Mesodermal cell (in vitro differentiated cells): ENCODE measurements at regions not wholly inside any gene's neighbourhood (a gene's known extent, or its start where the extent isn't known, plus 50 kb on each side); places are given as distances from the start of the nearest gene placed in this dataset.
"Not testable (repeated sequence)": the region's sequence is repeated elsewhere in the genome, so short reads cannot be mapped to it uniquely, and the experiment has no call there.

Experiments
- H3K27ac ChIP-seq: 2 replicates; pipeline ENCODE4 v1.7.0; 2013; ENCODE audit warnings: mild to moderate bottlenecking, low read depth, low read length, moderate library complexity; ENCODE audit not compliant: severe bottlenecking
- H3K36me3 ChIP-seq: 2 replicates; pipeline ENCODE4 v1.7.1; 2013; ENCODE audit warnings: mild to moderate bottlenecking, low read length, moderate library complexity; ENCODE audit not compliant: control insufficient read depth, insufficient read depth
- H3K4me1 ChIP-seq: one replicate; pipeline ENCODE4 v1.7.1; 2013; ENCODE audit warnings: mild to moderate bottlenecking, low read length; ENCODE audit not compliant: insufficient read depth, control insufficient read depth, poor library complexity, severe bottlenecking
- H3K4me3 ChIP-seq: 2 replicates; pipeline ENCODE4 v1.7.0; 2013; ENCODE audit warnings: low read length, control low read depth, mild to moderate bottlenecking; ENCODE audit not compliant: insufficient read depth, poor library complexity, severe bottlenecking; ENCODE audit errors: extremely low read depth
- H3K9me3 ChIP-seq: 2 replicates; pipeline ENCODE4 v1.7.1; 2013; ENCODE audit warnings: mild to moderate bottlenecking, low read length, moderate library complexity; ENCODE audit not compliant: control insufficient read depth
- WGBS, 2 experiments: methylation state at CpG; one replicate each; pipeline ENCODE4 v1.1.5; 2013; ENCODE audit warnings: missing lambda C conversion rate in 2 of 2; ENCODE audit not compliant: insufficient coverage in 2 of 2; 5-methylcytosine and 5-hydroxymethylcytosine counted together

- whole genome bisulfite sequencing, 2 experiments: 94 to 100% methylated on average over 6 to 7 of the region's 8 CpGs
These were observed 101.9 kb upstream of the ZKSCAN2 start for GRCh38 chr16:25359516-25359915.

GRCh38 chr16:25344006-25344405 lies 86.4 kb upstream of the ZKSCAN2 start:
- WGBS, 2 experiments: 68 to 80% methylated on average over 2 to 4 of the region's 5 CpGs
- H3K36me3 ChIP-seq: no peaks in the 10 kb centered on the region
- H3K4me3 ChIP-seq: no peak overlapping the region
- H3K27ac ChIP-seq: no peak overlapping the region
- H3K9me3 ChIP-seq: no peaks in the 10 kb centered on the region
- no peaks in the 10 kb centered on the region for H3K4me1 ChIP-seq

More at GRCh38 chr16:25359516-25359915, 101.9 kb upstream of the ZKSCAN2 start:
- H3K4me3 ChIP-seq, H3K36me3 ChIP-seq, H3K27ac ChIP-seq, H3K4me1 ChIP-seq, H3K9me3 ChIP-seq: not testable (repeated sequence)

GRCh38 chr16:25340973-25341372 lies 83.3 kb upstream of the ZKSCAN2 start:
- no peak overlapping the region for H3K27ac ChIP-seq
- no peaks in the 10 kb centered on the region for H3K4me1 ChIP-seq
- no peaks in the 10 kb centered on the region for H3K36me3 ChIP-seq
- no peaks in the 10 kb centered on the region for H3K9me3 ChIP-seq
- H3K4me3 ChIP-seq: no peak overlapping the region
- 79 to 92% methylated on average over 1 to 2 of the region's 2 CpGs for WGBS, 2 experiments

- WGBS, 2 experiments: 87 to 100% methylated on average over 1 to 2 of the region's 3 CpGs
- Histone ChIP-seq H3K4me3 (no peak overlapping the region), H3K36me3 (no peaks in the 10 kb centered on the region), H3K9me3 (peaks cover 5% of the 10 kb centered on the region), H3K27ac (no peak overlapping the region), H3K4me1 (no peaks in the 10 kb centered on the region)
These were observed 60.2 kb upstream of the ZKSCAN2 start for GRCh38 chr16:25317732-25318316.

- no peaks in the 10 kb centered on the region for H3K36me3 ChIP-seq
- H3K4me1 ChIP-seq: no peaks in the 10 kb centered on the region
- no peak overlapping the region for H3K4me3 ChIP-seq
- H3K27ac ChIP-seq: no peak overlapping the region
- H3K9me3 ChIP-seq: peaks cover 16% of the 10 kb centered on the region
These were observed 54.3 kb upstream of the ZKSCAN2 start for GRCh38 chr16:25311950-25312349.

GRCh38 chr16:25311039-25311438 lies 53.4 kb upstream of the ZKSCAN2 start:
- WGBS, 2 experiments: no CpG with 5 or more reads among the region's 2 CpGs
- Histone ChIP-seq H3K4me1 (no peaks in the 10 kb centered on the region), H3K27ac (no peak overlapping the region), H3K36me3 (no peaks in the 10 kb centered on the region), H3K9me3 (peaks cover 16% of the 10 kb centered on the region), H3K4me3 (no peak overlapping the region)
